Right forelimb (tissue), 1 donor: ENCODE measurements at regions not wholly inside any gene's neighbourhood (a gene's known extent, or its start where the extent isn't known, plus 50 kb on each side); places are given as distances from the start of the nearest gene placed in this dataset.

ENCODE experiments used
- DNase-seq: peaks from one replicate; pipeline ENCODE4 v3.0.0-alpha.2; 2018

DNA sequence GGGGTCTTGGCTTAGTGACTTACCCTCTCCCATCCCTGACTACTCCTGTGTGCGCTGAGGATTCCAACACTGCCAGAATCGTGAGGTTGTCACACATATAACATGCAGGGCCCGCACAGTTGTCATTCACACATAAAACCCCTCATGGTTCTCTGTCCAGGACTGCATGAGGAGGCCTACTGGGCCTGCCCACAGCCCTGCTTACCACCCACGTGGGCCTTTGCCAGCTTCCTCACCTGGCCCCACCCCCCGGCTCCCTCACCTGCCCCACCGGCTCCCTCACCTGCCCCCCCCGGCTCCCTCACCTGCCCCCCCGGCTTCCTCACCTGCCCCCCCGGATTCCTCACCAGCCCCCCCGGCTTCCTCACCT lies 197.2 kb downstream of the TEX29 start:
- DNase-seq, result peak; percentile 5

DNA sequence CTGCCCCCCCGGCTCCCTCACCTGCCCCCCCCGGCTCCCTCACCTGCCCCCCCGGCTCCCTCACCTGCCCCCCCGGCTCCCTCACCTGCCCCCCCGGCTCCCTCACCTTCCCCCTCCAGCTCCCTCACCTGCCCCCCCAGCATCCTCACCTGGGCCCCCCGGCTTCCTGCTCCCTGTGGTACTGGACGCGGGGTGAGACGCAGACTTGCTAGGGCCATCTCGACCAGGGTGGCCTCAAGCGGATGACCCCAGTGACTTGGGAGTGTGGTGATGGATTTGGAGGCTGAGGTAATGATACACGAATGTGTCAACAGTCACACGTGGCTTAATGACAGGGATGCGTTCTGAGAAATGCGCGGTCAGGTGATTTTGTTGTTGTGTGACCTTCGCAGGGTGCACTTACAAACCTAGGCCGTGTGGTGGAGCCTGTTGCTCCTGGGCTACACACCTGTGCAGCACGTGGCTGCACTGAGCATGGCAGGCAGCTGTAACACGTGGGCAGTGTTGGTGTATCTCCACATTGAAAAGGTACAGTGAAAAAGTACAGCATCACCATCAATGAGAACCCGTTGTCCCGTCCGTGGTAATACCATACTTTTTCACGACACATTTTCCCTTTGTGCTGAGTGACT lies 197.8 kb downstream of the TEX29 start:
- DNase-seq, result peak; percentile 34

DNA sequence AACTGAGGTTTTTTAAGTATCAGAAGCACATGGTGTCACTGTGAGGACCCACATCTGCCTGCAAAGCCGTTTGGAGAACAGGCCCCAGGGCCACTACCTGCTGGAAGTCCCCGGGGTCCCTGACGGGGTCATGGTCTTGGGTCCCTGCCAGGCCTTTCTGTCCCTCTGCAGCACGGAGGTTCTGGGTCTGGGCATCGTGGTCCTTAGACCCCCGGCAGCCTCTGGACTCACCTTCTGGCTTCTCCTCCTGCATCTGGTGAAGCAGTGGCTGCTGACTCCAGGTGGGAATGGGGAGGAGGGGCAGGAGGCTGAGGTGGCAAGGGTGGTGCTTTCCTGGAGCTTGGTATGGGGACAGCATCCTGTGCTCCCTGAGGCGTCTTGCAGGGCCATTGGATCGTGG lies 198.6 kb downstream of the TEX29 start:
- DNase-seq, result no peak

DNA sequence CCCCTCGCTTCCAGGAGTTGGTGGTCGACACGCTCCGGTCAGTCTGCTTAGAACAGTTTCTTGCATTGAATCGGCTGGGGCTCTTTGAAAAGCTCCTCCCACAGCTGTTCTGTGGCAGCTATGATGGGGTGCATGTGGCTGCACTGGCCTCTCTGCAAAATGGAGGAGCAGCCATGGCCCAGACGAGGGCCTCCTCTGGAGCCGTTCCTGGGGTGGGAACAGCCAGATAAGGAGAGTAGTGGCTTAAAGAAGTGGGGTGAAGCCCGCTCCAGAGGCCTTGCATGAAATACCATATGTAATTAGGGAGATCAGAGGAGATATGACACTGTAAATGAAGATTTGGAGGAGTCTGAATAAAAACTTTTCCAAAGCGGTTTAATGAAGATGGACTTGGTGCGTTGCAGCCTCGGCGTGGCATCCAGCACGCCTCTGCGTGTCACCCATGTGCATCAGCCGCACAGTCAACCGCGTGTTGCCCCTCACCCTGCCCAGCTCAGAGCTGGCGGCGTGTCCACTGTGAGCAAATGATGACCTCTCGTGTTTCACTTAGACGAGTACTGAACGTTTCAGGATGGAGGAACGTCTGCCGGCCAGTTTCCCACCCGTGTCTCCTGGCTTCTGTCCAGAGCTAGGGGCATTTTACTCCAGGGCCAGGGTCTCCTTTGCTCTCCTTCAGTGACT lies 199.2 kb downstream of the TEX29 start:
- DNase-seq, result no peak

DNA sequence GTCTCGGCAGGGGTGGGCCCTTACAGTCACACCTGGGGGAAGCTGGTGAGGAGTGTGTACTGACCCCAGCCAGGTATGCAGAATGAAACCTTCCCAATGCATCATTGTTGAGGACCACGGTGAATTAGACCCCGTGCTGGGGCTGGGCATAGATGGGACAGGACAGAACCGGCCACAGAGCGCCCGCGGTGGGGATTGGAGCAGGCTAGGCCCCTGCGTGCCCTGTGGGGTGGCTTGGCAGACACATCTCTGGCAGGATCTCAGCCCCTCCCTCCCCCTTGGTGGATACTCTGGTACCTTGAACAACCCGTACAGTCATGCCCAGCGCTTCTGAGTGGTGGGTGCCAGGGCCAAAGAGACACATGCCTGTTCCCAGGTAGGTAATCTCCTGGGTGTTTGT lies 200.6 kb downstream of the TEX29 start:
- peak; percentile 33 for DNase-seq

DNA sequence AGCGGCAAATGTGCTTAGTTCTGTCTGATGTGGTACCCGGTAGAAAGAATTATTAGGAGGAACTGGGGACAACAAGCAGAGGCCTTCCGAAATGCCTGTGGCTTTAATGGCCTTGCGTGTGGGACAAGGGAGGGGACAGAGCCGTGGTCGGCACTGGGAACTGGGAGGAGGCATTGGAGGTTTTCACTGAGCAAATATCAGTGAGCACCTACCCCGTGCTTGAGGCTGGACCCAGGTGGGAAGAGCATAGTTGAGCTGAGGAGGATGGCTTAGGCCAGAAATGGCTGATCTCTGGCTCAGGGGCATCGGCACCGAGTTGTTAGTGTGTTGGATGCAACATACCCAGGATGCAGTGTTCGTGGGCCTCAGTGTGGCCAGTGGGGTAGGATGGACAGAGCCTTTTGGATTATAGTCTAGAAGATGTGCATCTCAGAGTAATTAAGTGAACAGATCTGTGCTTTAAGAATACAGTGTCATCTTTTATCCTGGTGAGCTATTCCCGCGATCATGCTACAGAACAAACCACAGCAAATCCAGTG lies 201.3 kb downstream of the TEX29 start:
- no peak for DNase-seq

DNA sequence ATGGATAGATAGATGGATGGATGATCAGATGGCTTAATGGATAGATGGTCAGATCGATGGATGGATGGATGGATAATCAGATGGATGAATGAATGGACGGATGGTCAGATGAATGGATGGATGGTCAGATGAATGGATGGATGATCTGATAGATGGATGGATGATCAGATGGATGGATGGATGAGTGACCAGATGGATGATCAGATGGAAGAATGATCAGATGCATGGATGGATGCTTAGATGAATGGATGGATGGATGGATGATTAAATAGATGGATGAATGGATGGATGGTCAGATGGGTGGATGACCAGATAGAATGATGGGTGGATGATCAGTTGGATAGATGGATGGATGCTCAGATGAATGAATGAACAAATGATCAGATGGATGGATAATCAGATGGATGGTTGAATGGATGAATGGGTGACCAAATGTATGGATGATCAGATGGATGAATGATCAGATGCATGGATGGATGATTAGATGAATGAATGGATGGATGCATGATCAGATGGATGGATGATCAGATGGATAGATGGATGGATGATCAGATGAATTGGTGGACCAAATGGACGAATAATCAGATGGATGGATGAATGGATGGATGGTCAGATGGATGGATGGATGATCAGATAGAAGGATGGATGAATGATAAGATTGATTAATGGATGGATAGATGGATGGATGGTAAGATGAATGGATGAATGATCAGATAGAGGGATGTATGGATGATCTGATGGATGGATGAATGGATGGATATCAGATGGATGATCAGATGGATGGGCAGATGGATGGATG lies 205.1 kb downstream of the TEX29 start:
- no peak for DNase-seq

DNA sequence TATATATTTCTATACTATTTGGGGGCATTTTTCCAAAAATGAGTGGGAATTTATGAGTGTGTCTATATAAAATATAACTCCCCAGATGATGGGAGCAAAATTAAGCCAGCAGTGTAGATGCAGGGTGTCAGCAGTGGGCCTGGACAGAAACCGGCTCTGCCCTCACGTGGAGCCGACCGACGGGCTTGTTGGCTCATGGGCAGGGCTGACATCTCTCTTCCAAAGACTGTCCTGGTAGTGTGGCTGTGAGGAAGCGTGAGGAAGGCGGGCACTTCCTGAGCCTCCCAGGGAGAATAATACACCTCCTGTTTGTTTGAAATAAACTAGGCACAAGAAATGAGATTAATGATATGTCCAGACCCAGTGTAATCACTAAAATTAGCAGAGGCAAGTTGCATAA lies 206.5 kb downstream of the TEX29 start:
- no peak for DNase-seq

DNA sequence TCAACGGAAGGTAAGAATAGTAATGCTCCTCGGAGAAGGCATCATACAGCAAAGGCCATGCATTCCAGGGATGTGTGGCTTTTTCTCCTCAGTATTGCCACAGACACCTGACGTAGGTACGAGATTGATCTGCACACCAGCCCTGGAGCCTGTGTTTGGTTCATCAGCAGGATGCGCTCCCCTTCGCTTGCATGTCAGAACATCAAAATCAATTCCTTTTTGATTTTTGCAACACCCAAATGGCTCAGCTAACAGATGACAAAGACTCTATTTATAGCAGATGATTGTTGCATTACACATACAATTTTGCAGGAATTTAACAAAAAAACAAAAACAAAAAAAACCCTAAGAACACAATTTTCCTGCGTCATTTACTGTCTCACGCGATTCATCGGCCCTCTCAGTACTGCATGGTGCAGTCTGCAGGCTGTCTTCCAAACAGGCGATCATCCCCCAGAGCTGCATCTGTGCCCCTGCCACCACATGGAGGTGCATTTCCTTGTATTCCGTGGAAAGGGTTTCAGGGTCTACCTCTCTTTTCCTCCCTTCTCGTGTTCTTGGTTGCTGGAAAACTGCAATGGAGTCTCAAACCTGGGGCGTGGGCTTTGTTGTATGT lies 207.3 kb downstream of the TEX29 start:
- DNase-seq, result no peak

DNA sequence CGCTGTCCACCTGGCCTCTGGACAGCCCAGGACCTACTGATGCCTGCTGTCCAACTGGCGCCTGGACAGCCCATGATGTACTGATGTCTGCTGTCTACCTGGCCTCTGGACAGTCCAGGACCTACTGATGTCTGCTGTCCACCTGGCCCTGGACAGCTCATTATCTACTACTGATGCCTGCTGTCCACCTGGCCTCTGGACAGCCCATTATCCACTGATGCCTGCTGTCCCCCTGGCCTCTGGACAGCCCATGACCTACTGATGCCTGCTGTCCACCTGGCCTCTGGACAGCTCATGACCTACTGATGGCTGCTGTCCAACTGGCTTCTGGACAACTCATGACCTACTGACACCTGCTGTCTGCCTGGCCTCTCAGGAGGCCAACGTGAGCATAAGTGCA lies 208.1 kb downstream of the TEX29 start:
- no peak for DNase-seq

DNA sequence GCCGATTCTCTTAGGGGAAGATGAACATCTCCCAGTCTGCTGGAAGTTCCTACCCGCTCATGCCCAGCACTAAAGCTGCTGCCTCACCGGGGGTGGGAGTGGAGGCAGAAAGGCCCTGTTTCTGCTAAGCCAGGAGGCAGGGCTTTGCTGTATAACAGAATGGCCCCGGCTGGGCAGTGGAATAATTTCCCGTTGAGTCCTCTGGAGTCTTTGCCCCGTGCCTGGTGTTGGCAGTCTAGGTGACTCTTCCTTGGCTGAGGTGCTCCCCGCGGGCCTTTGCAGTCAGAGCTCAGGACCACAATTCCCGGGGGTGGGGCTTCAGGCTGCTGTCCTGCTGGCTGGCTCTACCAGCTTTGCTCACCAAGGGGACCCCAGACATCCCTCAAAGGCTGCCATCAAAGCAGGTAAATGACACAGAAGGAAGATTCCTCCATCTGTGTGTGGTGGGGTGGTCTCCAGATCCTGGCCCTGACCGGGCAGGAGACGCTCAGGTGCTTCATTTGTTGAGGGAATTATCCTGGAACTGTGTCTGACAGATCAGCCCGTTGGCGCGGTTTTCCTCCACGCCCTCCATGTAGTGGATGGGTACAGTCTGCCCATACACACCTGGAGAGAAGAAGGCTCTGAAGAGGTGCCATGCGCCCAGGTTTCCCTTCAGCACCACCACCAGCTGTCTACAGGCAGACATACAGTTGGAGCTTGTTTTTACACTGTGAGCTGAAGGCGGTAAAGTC lies 209.9 kb downstream of the TEX29 start:
- no peak for DNase-seq

DNA sequence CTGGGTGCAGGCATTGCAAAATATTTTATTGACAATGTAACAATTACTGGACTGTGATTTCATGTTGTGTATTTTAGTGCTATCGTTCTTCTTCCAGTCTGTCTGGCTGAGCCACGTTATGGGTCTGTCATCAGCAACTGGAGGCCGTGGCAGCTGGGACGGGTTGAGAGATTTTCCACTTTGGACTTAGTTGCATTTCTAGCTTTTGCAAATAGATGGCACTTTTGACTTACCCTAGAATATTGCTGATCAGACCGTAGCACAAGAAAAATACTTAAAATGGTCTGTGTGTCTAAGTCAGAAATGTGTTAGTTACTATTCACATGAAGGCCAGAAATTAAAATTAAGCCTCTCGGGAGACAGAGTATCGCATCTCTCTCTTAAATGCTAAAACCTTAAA lies 211.1 kb downstream of the TEX29 start:
- DNase-seq, result no peak

DNA sequence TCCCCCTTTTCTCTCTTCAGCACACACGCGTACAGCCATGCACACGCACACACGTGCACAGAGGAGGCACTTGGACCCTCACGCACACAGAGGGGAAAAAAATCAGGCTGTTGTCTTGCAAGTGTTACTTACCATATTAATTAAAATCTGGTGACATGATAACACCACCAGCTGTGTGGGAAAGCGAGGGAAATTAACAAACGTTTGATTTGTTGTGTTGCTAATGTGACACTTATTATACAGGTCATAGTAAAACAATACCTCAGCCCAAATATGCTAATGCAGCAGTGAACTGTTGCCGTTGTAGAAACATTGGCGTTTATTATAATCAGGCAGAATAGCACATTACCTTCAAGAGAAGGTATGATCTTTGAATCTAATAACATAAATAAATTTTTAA lies 211.7 kb downstream of the TEX29 start:
- no peak for DNase-seq

DNA sequence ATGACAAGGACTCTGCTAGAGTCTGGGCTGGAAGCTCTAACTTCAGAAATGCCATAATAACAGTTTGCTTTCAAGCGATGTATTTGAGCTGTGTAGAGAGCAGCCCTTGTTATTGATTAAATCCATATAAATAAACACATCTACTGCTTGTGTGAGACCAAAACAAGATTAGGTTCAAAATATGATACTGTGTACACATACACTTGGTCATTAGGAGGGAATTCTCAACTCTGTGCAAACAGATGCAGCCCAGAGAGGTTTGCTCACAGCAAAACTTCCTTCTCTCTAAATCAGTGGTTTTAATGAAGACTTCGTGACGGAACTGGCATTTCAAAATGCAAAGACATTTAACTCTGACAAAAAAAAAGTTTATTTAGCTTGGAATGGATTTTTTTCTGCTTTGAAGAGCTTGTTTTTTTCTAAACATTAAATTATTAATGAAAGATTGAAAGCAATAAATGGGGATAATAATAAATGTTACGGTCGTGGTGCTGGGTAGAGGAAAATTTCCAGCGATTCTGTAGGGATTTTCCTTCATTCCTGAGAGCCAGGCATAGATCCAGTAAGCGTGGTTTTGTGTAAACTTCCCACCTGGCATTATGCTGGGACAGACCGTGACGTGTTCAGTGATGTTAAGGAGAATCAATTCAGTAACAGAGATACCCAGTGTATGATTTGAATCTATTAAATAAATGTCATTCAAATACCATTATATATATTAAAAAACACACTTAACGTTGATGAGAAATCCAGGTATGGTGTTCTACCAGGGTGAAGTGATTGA lies 213.7 kb downstream of the TEX29 start:
- DNase-seq, result no peak

DNA sequence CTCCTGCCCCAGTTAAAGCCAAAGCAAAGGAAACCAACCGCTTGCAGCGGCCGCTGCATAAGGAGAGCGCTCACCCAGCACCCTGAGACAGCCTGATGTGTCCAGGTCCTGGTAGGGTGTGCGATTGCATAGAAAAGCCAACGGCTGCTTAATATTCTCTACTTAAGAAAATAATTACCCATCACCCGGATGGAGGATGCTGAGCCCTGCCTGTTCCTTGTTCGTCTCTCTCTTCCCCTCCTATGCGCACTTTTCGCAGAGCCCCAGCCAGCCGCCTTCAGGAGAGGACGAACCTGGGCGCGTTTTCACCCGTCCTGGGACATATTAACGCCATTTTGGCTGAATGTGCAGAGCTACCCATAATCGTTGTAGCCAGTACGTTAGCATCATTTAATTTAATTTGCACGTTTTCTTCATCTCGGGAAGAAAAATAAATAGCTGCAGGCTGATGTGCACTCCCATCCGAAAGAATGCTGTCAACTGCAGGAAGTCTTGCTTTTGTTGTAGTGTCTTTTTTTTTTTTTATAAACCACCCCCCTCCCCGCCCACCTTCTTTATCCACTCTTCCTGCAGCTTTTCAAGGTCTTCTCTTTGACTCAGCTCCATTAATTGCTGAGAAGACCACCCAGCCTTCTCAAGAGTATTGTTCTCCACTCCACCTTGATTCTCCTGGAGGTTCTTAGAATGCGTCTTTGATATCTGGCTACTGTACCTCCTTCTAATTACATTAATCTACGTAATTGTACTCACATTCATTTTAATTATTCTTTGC lies 214.5 kb downstream of the TEX29 start:
- DNase-seq, result no peak

DNA sequence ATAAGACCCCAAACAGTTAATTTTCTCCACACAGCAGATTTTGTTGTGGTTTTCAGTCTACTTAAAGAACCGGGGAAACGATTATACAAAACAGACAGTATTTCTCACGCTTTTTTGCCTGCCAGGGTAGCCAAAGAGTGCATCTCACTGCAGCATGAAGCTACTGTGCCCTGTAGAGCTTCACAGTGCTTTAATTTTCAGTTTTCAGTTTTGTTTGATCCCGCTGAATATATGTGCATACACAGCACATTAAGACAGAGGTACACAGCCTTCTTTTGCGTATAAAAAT lies 215.0 kb downstream of the TEX29 start:
- DNase-seq, result no peak

DNA sequence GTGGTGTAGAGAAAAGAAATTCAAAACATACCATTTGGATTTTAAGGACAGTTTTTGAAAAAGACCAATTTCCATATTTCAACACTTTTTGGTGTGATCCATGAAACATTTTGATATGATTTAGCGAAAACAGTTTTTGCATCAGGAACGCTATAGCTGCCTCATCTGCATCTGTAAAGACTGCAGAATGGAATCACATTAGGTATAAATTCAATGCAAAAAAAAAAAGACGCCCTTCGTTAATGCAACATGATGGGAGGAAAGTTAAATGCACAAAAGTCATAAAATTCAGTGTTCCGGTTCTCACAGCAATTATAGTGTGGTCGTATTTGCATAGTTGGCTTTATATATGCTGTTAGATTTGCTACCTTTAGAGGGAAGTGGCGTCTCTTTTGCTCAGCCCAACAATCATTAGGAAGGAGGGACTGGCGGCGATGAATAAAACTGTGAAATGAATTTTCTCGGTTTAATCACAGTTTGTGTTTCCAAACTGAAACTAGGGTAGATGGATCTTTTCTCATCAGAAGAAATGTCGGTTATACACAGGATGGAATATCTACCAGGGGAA lies 215.7 kb downstream of the TEX29 start:
- no peak for DNase-seq

DNA sequence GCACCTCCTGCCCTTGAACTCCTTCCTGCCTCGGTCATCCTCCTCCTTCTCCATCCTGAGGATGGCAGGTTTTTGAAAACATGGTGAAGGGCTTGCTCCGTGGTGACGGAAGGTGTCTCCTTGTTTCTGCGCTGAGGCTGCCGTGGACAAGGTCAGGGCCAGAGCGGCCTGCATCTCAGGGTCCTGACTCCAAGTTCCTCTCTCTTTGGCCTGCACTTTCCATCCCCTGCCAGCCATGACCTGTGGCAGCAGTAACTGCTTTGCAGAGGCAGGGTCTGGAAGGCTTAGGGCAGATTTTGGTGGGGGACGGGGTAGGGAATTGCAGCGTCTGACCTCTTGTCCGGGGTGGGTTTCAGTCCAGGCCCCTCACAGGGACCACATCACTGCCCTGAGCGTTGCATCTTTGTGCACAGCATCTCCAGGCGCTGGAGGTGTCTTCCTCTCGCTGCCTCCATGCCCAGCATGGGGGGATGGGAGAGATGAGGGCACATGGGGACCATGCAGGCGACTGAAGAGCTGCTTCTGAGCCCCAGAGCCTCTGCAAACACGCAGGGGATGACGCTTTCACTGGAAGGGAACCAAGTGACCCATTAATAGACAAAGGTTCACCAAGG lies 216.8 kb downstream of the TEX29 start:
- DNase-seq, result no peak

DNA sequence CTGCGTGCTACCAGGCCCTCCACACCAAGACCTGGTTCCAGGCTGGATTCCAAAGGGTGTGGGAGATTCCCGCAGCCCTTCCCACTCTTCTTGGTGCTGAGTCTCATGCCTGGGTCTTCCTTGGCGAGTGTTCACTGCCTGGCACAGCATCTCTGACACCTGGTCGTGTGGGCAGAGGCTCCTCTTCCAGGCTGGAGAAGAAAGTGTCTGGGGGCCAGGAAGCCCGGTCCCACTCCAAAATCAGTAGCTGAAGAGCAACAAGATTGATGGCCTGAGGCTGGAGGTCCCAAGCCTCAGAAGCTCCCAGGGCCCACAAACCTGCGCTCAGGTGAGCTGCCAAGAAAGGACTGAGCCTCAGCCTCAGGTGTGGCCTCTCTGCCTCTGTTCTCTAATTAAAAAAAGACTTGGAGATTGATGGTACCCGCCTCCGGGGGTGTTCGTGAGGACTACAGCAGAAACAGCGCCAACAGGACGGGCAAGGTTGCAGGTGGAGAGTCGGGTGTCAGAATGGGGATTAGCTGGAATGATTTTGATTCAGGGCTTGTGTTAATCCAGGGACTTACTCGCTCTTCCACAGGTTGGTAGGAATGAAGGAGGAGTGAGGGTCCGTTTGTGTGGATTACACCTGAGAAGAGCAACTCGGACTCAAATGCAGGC lies 217.5 kb downstream of the TEX29 start:
- no peak for DNase-seq

DNA sequence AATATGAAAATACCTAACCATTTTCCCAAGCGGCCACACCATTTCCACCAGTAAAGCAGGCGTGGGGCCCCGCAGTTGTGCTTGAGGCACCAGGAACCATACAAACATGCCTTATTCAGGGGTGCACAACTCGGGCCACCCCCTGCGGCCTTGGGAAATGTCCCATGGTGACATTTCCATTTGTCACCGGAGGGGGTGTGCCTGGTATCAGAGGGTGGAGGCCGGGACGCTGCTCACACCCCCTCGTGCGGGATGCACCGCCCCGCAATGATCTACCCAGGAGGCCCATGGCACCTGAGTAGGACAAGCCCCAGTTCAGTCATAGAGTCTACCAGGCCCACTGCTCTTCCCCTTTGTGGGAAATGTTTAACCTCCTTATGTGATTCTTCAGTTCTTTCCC lies 218.8 kb downstream of the TEX29 start:
- DNase-seq, result no peak
